HG03196 (cell line): ENCODE measurements at regions not wholly inside any gene's neighbourhood (a gene's known extent, or its start where the extent isn't known, plus 50 kb on each side); places are given as distances from the start of the nearest gene placed in this dataset.

Experiments used
- ATAC-seq: cut with Tn5 transposase; IDR thresholded peaks from one replicate; pipeline ENCODE4 v1.9.1; 2021; ENCODE audit not compliant: unreplicated experiment

DNA sequence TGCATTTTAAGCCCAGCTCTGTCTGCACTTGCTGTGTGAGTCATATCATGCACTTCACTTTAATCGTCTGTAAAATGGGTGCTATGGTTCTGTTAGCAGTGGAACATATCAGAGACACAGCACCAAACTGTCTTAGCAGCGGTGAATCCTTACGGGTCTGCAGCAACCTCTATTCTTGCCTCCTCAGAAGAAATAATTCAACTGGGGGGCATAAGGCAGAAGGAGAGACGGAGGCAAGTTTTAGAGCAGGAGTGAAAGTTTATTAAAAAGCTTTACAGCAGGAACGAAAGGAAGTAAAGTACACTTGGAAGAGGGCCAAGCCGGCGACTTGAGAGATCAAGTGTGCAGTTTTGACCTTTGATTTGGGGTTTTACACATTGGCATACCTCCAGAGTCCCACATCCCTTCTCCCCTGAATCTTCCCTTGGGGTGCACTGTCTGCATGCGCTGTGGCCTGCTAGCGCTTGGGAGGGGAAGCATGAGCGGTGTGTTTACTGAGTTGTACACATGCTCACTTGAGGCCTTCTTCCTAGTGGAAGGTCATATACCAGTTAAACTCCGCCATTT, 109.8 kb downstream of the DDX1 start:
- no peak for ATAC-seq

- ATAC-seq = no peak
Measured at GRCh38 chr2:15701991-15702390, 110.3 kb downstream of the DDX1 start.

- no peak for ATAC-seq
Measured at GRCh38 chr2:15702452-15702851, 110.8 kb downstream of the DDX1 start.

DNA sequence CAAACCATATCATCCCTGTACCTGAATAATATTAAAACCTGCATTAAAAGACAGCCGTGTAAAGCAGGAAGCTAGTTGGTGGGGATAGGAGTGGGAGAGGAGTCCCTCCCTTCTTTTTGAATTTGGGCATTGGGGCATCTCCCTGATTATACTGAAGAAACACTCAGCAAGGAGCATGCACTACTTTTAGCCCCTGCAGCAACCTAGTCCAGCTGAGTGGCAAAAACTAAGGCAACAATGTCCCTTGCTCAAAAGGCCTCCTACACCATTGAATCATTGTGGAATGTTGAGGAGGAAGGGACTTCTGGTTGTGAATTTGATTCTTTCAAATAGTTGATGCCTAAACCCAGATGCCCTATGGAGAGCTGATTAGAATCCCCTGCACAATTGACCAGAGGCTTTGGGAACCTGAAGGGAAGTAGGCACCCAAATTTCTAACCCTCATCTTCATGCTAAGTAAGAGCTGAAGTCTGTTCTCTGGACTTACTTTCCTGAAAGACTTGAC, 111.7 kb downstream of the DDX1 start:
- ATAC-seq = no peak

DNA sequence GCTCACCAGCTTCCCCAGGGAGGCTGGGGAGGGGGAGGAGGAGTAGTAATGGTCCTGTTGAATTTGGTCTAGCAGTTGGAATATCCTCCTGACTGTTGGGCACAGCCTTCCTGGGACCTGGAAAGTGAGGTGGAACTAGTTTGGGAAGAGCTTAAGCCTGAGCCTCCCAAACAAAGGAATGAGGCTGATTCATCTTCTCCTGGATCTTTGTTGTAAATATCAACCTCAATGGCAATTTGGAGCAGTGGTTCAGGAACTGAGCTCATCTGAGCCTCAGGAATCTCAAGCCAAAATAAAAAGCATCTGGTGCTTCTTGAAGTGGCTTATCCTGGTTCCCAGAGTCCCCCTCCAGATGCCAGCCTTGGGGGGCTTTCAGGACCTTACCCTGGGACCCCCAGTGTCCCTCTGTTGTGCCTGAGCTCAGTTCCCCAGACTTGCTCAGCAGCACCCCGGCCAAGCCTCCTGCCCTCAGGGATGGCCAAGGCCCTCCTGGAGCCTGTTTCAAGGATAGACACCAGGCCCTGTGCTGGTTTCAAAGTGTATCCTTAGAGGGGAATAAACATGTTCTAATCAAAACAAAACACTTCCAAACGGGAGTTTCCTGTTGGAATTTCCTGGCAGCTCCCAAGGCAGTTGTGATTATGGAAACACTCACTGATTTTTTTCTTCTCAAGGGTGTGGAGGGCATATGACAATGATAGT, 112.6 kb downstream of the DDX1 start:
- no peak for ATAC-seq

DNA sequence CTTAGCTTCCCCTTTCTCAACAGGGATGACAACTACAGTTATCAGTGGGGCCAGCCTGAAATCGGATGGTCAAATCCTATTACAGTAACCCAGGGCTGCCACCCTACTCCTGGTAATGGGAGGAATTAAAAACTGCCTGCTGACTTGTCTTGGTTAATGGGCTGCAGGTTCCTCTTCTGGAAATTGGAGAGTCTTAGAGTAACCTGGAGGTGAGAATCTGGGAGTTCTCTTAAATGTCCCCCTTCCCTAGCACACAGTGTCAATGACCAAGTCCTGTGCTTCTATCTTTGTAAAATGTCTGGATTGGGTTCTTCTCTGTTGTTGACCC, 113.1 kb downstream of the DDX1 start:
- ATAC-seq = no peak

GRCh38 chr2:15705310-15705709, 113.6 kb downstream of the DDX1 start:
- no peak for ATAC-seq

DNA sequence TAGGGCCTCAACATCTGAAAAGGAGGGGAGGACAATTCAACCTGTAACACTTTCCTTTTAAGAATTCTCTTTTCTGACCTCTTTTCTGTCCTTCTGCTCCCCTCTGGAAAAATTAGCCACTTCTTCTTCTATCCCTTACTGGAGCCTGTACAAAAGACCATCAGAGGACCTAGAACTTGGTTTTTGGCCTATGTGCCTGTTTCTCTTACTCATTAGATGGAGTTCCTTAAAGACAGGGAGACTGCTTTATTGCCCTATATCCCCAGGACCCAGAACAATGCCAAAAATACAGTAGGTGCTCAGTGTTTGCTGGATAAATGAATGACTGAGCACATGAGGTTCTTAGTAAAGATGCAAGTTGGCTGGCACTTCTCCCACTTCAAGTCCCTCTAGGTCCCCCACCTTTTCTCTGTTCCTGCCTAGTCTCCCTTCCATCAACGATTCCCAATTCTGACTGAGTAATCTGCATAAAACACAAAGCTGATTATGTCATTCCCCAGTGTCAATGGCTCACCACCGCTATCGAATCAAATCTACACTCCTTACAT, 114.2 kb downstream of the DDX1 start:
- ATAC-seq = no peak

DNA sequence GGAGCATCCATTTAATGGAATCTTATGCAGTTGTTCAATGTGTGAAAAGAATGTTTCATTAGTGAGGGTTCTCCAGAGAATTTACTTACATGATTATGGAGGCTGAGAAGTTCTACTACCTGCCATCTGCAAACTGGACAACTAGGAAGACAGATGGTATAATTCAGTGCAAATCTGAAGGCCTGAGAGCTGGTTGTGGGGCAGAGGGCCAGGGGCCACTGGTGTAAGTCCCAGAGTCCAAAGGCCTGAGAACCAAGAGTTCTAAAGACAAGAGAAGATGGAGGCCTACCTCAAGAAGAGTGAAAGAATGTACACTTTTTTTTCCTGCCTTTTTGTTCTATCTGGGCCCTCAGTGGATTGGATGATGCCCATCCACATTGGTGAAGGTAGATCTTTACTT, 114.8 kb downstream of the DDX1 start:
- ATAC-seq = no peak

DNA sequence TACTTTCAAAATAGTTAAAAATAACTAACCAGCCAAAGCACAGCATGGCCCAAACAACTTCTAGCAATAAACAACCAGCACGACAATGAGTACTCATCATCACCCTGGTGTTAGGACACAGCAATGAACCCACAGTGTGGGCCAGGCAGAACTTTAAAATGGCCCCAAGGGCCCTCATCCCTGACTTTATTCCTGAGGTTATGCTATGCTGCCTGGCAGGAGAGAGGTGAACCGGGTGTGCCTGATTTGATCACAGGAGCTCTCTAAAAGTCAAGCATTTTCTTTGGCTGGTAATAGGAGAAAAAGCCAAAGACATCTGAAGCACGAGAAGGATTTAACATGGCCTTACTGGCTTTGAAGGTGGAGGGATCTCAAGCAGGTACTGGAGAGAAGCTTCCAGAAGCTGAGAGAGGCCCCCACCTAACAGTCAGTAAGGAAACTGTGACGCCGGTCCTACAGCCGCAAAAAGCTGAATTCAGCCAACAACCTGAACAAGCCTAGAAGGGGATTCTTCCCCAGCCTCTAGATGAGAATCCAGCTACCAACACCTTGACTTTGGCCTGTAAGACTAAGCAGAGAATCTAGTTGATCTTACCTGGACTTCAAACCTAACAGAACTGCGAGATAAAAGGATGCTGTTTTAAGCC, 115.4 kb downstream of the DDX1 start:
- ATAC-seq = no peak

- ATAC-seq = no peak
Measured at GRCh38 chr2:15708161-15708560, 116.5 kb downstream of the DDX1 start.

DNA sequence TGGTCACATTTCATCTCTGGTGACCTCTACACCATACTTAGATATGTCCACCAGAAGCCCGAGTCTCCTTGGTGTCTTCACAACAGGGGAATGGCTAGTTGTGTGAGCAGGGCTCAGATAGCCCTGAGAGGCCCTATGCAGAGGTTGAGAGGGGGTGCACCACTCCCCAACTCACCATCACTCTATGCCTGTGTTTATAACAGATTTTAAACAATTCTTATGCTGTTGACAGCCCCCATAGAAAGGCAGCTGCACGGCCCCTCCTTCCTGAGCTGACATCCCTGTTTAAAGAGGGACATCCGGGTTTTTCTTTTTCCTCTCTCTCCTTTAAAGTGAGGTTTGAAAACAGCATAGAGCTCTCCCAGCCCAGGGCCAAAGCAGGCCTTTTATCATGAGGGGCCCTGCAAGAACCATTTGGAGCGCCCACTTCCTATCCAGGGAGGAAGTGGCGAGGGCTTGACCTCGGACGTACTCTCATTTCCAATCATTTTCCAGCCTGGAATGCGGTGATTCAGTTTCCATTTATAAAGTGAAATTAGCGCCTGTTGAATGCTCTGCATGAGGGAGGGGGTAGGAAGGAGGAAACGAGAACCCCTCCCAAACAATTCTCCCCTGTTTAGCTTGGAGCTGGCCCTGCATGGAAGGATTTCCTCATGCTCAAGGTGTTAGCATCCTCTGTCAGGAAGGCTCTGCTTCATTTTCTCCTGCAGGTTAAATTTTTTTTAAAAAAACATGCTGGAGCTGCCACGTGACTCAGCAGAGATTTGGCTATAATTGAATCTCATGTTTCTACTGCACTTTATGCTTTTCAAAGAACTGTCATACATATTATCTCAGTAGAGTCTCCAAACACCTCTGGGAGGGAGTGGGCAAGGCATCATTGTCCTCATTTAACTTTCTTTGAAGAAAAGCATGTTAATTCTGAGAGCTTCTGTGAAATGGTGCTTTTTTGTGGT, 117.5 kb downstream of the DDX1 start:
- no peak for ATAC-seq

DNA sequence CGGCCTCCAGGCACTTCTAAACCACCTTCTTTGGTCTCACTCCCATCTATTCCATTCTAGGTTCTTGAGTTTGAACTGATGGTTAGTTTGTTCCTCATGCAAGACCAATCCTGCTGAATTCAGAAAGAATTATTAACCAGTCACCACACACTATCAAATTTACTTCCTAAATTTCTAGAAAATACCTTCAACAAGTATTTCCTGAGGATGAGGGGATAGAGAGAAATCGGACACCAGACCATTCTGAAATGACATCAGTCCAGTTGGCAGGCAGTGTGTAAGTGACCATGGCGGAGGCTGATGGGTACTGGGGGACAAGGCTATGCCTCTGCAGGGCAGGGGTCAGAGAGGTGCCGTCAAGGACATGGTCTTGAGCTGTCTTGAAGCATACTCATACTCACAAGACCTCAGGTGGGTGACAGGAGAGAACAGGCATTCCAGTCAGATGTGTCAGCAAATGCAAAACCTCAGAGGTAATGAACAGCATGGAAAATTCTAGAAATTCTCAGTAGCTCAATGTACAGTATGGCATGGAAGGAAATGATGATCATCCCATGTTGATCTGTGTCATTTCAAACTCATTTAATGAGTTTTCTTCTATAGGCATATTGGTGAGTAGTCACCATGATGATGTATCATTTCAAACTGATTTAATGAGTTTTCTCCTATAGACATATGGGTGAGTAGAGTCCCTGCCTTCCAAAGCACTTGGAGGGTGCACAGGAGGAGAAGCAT, 119.6 kb downstream of the DDX1 start:
- no peak for ATAC-seq

DNA sequence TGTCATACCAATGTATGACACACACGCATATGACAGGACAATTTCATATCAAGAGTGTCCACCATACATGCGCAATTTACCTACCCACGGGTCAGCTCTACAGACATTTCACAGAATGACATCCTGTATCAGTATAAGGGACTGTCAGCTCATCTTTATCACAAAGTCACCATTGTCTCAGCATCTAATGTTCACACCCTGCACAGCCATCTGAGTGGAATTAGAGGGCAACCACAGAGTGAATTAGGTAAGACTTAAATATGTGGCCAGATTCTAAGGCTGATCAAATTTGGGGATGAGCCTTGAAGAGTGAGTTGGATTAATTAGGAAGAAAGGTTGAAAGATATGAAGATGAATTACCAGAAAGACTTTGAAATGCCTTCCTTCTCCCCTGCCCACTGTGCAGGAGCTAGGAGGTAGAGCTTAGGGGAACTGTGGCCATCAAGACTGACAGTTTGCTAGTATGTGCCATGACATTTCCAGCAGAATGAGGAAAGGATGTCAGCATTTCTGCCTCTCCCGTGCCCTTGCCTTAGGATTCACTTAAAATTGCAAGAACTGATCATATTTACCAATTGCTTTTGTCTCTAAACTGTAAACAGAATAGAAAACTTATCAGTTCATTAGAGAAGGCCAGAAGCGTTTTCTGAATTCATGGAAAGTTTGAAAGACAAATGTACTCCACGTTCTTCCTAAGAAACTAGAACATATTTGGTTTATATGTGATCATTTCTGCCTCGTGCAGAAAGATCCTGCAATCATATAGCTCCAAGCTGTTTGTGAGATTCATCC, 121.1 kb downstream of the DDX1 start:
- ATAC-seq = no peak

GRCh38 chr2:15713475-15713874, 121.8 kb downstream of the DDX1 start:
- no peak for ATAC-seq

GRCh38 chr2:15714002-15714401, 122.3 kb downstream of the DDX1 start:
- ATAC-seq = no peak

- ATAC-seq = no peak
Measured at GRCh38 chr2:15714609-15715008, 122.9 kb downstream of the DDX1 start.

DNA sequence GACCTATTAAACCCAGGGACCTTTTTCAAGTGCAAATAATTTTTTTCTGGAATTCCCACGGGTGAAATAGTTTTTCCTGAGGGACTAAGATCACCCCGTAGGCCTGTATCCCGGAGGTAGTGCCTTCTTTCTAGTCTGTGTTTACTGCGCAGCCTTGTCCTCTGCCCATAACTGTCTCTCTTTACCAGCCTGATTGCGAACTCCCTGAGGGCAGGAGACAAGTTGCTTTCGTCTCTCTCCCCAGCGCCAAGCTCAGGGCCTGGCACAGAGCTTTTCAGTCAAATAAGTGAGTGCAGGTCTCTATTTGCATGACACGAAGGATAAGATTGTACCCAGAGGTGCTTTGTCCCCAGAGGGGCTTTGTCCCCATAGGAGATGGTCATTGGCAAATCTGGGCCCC, 123.9 kb downstream of the DDX1 start:
- no peak for ATAC-seq

GRCh38 chr2:15718103-15718943, 126.7 kb downstream of the DDX1 start:
- ATAC-seq = no peak
